Kidney (tissue), 13 donors: ENCODE measurements at regions not wholly inside any gene's neighbourhood (a gene's known extent, or its start where the extent isn't known, plus 50 kb on each side); places are given as distances from the start of the nearest gene placed in this dataset.

ENCODE experiments used
- DNase-seq, 5 donors: peaks; one replicate each; pipeline ENCODE4 v3.0.0-alpha.2; 2013 to 2020
- FAIRE-seq: peaks from 2 replicates; lab custom pipeline; 2012; peaks lifted over from hg19 to GRCh38; lab: Jason Lieb, UNC
- H3K27ac ChIP-seq, 2 donors: one replicate each; pipeline ENCODE4 v1.7.0; 2013; ENCODE audit warnings: low read depth in 2 of 2, low read length in 2 of 2, inconsistent platforms in 1 of 2
- H3K27me3 ChIP-seq: one replicate; pipeline ENCODE4 v1.7.1; 2013; ENCODE audit warnings: low read length, inconsistent platforms; ENCODE audit not compliant: control insufficient read depth, insufficient read depth
- H3K36me3 ChIP-seq, 3 donors: one replicate each; pipeline versions ENCODE4 v1.7.0 to v1.7.1; 2013; ENCODE audit warnings: low read length in 3 of 3, control low read depth in 1 of 3, inconsistent platforms in 1 of 3; ENCODE audit not compliant: insufficient read depth in 3 of 3, control insufficient read depth in 2 of 3
- H3K4me1 ChIP-seq, 3 donors: one replicate each; pipeline versions ENCODE4 v1.7.0 to v1.7.1; 2013; ENCODE audit warnings: low read length in 3 of 3, inconsistent platforms in 1 of 3, low read depth in 1 of 3; ENCODE audit not compliant: control insufficient read depth in 2 of 3, insufficient read depth in 2 of 3
- H3K4me3 ChIP-seq, 3 donors: one replicate each; pipeline versions ENCODE4 v1.7.0 to v1.8.1; 2013; ENCODE audit warnings: low read length in 3 of 3, control low read depth in 1 of 3, inconsistent platforms in 1 of 3
- H3K9ac ChIP-seq, 3 donors: one replicate each; pipeline versions ENCODE4 v1.7.0 to v1.7.1; 2013; ENCODE audit warnings: low read length in 3 of 3, control low read depth in 1 of 3, inconsistent platforms in 1 of 3
- H3K9me3 ChIP-seq, 3 donors: one replicate each; pipeline versions ENCODE4 v1.7.0 to v1.7.1; 2013; ENCODE audit warnings: low read length in 3 of 3, control low read depth in 1 of 3, inconsistent platforms in 1 of 3; ENCODE audit not compliant: control insufficient read depth in 2 of 3, insufficient read depth in 1 of 3
- CTCF ChIP-seq: IDR thresholded peaks from 3 replicates; pipeline ENCODE4 v1.5.1; 2012; ENCODE audit warnings: mild to moderate bottlenecking, moderate library complexity, borderline replicate concordance; ENCODE audit not compliant: insufficient read depth; ENCODE audit errors: extremely low read depth
- intact Hi-C: fragments of 100-400 bp; cut with DNase I; formaldehyde crosslinking; loops from one replicate; pipeline ENCODE4 v1.11.1; 2022
- donor health status: control.
- donor health status: control.
- donor health status: control.
- donor health status: control.
- donor health status: control.
- donor health status: DM: yes; HTN: yes; CAD: no.
- donor health status: Normal renal cell carcinoma (clear cell type).

- Histone ChIP-seq H3K9me3 (no peaks in the 10 kb centered on the region), H3K27me3 (no peaks in the 10 kb centered on the region), H3K9ac (no peak overlapping the region), H3K36me3 (no peaks in the 10 kb centered on the region), H3K4me1 (peaks cover 0 to 16% (median 0%) of the 10 kb centered on the region in 3 donors), H3K27ac (no peak overlapping the region), H3K4me3 (no peak overlapping the region)
- TF ChIP-seq CTCF = no peak
- DNase-seq (no peak), FAIRE-seq (no peak)
- intact Hi-C loops = no loop called here
Observed at GRCh38 chr4:81904121-81904520, 432.4 kb upstream of the RASGEF1B start.

- Histone ChIP-seq H3K27me3 (no peaks in the 10 kb centered on the region), H3K9me3 (no peaks in the 10 kb centered on the region), H3K4me1 (peaks cover 0 to 16% (median 0%) of the 10 kb centered on the region in 3 donors)
Observed at GRCh38 chr4:81903212-81903611, 431.5 kb upstream of the RASGEF1B start.

GRCh38 chr4:81898862-81899504 is 427.3 kb upstream of the RASGEF1B start:
- FAIRE-seq = no peak
- Histone ChIP-seq H3K9ac (no peak overlapping the region), H3K9me3 (no peaks in the 10 kb centered on the region), H3K27ac (no peak overlapping the region), H3K4me3 (no peak overlapping the region), H3K36me3 (no peaks in the 10 kb centered on the region), H3K27me3 (no peaks in the 10 kb centered on the region), H3K4me1 (no peaks in the 10 kb centered on the region)
- no peak for TF ChIP-seq CTCF
- intact Hi-C loops = no loop called here
- no peak for DNase-seq

More at GRCh38 chr4:81903212-81903611, 431.5 kb upstream of the RASGEF1B start:
- H3K27ac ChIP-seq = no peak overlapping the region
- no peak overlapping the region for H3K4me3 ChIP-seq
- no peak for TF ChIP-seq CTCF
- DNase-seq (no peak), FAIRE-seq (no peak)
- no peaks in the 10 kb centered on the region for H3K36me3 ChIP-seq
- no peak overlapping the region for H3K9ac ChIP-seq
- intact Hi-C loops = no loop called here

- intact Hi-C loops = no loop called here
- DNase-seq (no peak), FAIRE-seq (no peak)
- H3K4me1 ChIP-seq = no peaks in the 10 kb centered on the region
- no peak overlapping the region for H3K27ac ChIP-seq
- no peaks in the 10 kb centered on the region for H3K9me3 ChIP-seq
- H3K36me3 ChIP-seq = no peaks in the 10 kb centered on the region
- TF ChIP-seq CTCF = no peak
- no peak overlapping the region for H3K4me3 ChIP-seq
- H3K9ac ChIP-seq = no peak overlapping the region
- no peaks in the 10 kb centered on the region for H3K27me3 ChIP-seq
Observed at GRCh38 chr4:81896936-81897335, 425.2 kb upstream of the RASGEF1B start.
